Vagina (tissue), 2 donors: ENCODE measurements at regions not wholly inside any gene's neighbourhood (a gene's known extent, or its start where the extent isn't known, plus 50 kb on each side); places are given as distances from the start of the nearest gene placed in this dataset.

Experiments
- DNase-seq, 2 donors: peaks; one replicate each; pipeline ENCODE4 v3.0.0-alpha.2; 2017; ENCODE audit errors: extremely low spot score in 2 of 2
- H3K27ac ChIP-seq: fragments of 200-600 bp; sonication (generic); one replicate; pipeline ENCODE4 v1.5.1; 2019
- H3K27me3 ChIP-seq: fragments of 200-600 bp; sonication (generic); one replicate; pipeline ENCODE4 v1.5.1; 2019
- H3K36me3 ChIP-seq, 2 donors: fragments of 200-600 bp; sonication (generic); one replicate each; pipeline ENCODE4 v1.5.1; 2017 to 2019
- H3K4me1 ChIP-seq: fragments of 200-600 bp; sonication (generic); one replicate; pipeline ENCODE4 v1.5.1; 2019
- H3K4me3 ChIP-seq, 2 donors: fragments of 200-600 bp; sonication (generic); 1 replicate in 1 of 2; 2 replicates in 1 of 2; pipeline ENCODE4 v1.5.1; 2016 to 2019
- H3K9me3 ChIP-seq: fragments of 200-600 bp; sonication (generic); one replicate; pipeline ENCODE4 v1.5.1; 2019
- CTCF ChIP-seq, 3 experiments: fragments of 450-650 bp in 2 of 3; fragments of 200-600 bp in 1 of 3; sonication (generic) in 1 of 3; IDR thresholded peaks; one replicate each; pipeline ENCODE4 v1.5.1; 2017 to 2019; ENCODE audit warnings: antibody characterized with exemption in 3 of 3, mild to moderate bottlenecking in 2 of 3, moderate library complexity in 2 of 3
- POLR2A ChIP-seq, 2 donors: fragments of 450-650 bp; IDR thresholded peaks; one replicate each; pipeline ENCODE4 v1.6.1; 2017; ENCODE audit warnings: antibody characterized with exemption in 2 of 2, mild to moderate bottlenecking in 2 of 2, moderate library complexity in 2 of 2
- POLR2AphosphoS5 ChIP-seq, 2 donors: sonication (generic); formaldehyde crosslinking; IDR thresholded peaks; one replicate each; pipeline ENCODE4 v1.9.0; 2017; ENCODE audit warnings: antibody characterized with exemption in 2 of 2, mild to moderate bottlenecking in 2 of 2, low read depth in 1 of 2; ENCODE audit not compliant: insufficient read depth in 1 of 2
- intact Hi-C: fragments of 100-400 bp; cut with DNase I; formaldehyde crosslinking; loops from one replicate; pipeline ENCODE4 v1.15.1; 2023

- H3K4me3 ChIP-seq = no peak overlapping the region
- intact Hi-C loops = no loop called here
- H3K9me3 ChIP-seq = no peaks in the 10 kb centered on the region
- H3K36me3 ChIP-seq = no peaks in the 10 kb centered on the region
- no peaks in the 10 kb centered on the region for H3K27me3 ChIP-seq
- no peak overlapping the region for H3K27ac ChIP-seq
- no peaks in the 10 kb centered on the region for H3K4me1 ChIP-seq
- no peak for TF ChIP-seq POLR2AphosphoS5 (IDR thresholded peaks at IDR 0.05; ENCODE audit: insufficient read depth in 1 of 2, low read depth in 1 of 2)
- no peak for TF ChIP-seq POLR2A (IDR thresholded peaks at IDR 0.05)
- no peak for TF ChIP-seq CTCF (IDR thresholded peaks at IDR 0.05)
- no peak for DNase-seq
These were observed 241.4 kb downstream of the EDEM1 start for GRCh38 chr3:5428607-5429516.

- no peak overlapping the region for H3K4me3 ChIP-seq
- H3K36me3 ChIP-seq = no peaks in the 10 kb centered on the region
- no peak for DNase-seq
- H3K9me3 ChIP-seq = no peaks in the 10 kb centered on the region
- TF ChIP-seq POLR2A (IDR thresholded peaks at IDR 0.05) (no peak), POLR2AphosphoS5 (IDR thresholded peaks at IDR 0.05; ENCODE audit: insufficient read depth in 1 of 2, low read depth in 1 of 2) (no peak), CTCF (IDR thresholded peaks at IDR 0.05) (no peak)
- intact Hi-C loops = no loop called here
- H3K4me1 ChIP-seq = no peaks in the 10 kb centered on the region
- no peaks in the 10 kb centered on the region for H3K27me3 ChIP-seq
- H3K27ac ChIP-seq = no peak overlapping the region
These were observed 242.0 kb downstream of the EDEM1 start for GRCh38 chr3:5429517-5429890.

- TF ChIP-seq POLR2AphosphoS5 (IDR thresholded peaks at IDR 0.05; ENCODE audit: insufficient read depth in 1 of 2, low read depth in 1 of 2) (no peak), POLR2A (IDR thresholded peaks at IDR 0.05) (no peak), CTCF (IDR thresholded peaks at IDR 0.05) (no peak)
- intact Hi-C loops = no loop called here
- Histone ChIP-seq H3K9me3 (no peaks in the 10 kb centered on the region), H3K27ac (no peak overlapping the region), H3K4me1 (no peaks in the 10 kb centered on the region), H3K27me3 (no peaks in the 10 kb centered on the region), H3K4me3 (no peak overlapping the region), H3K36me3 (no peaks in the 10 kb centered on the region)
- DNase-seq = no peak
These were observed 243.2 kb downstream of the EDEM1 start for GRCh38 chr3:5430701-5431100.

- intact Hi-C loops = no loop called here
- no peaks in the 10 kb centered on the region for H3K4me1 ChIP-seq
- H3K27me3 ChIP-seq = no peaks in the 10 kb centered on the region
- H3K36me3 ChIP-seq = no peaks in the 10 kb centered on the region
- H3K27ac ChIP-seq = no peak overlapping the region
- no peak for DNase-seq
- no peaks in the 10 kb centered on the region for H3K9me3 ChIP-seq
- H3K4me3 ChIP-seq = no peak overlapping the region
- TF ChIP-seq POLR2AphosphoS5 (IDR thresholded peaks at IDR 0.05; ENCODE audit: insufficient read depth in 1 of 2, low read depth in 1 of 2) (no peak), CTCF (IDR thresholded peaks at IDR 0.05) (no peak), POLR2A (IDR thresholded peaks at IDR 0.05) (no peak)
These were observed 243.6 kb downstream of the EDEM1 start for GRCh38 chr3:5431146-5431545.

GRCh38 chr3:5431811-5432378 lies 244.4 kb downstream of the EDEM1 start:
- intact Hi-C loops = no loop called here
- no peaks in the 10 kb centered on the region for H3K4me1 ChIP-seq
- TF ChIP-seq POLR2AphosphoS5 (IDR thresholded peaks at IDR 0.05; ENCODE audit: insufficient read depth in 1 of 2, low read depth in 1 of 2) = no peak
- no peak for TF ChIP-seq CTCF (IDR thresholded peaks at IDR 0.05)
- TF ChIP-seq POLR2A (IDR thresholded peaks at IDR 0.05) = no peak
- DNase-seq = no peak
- H3K9me3 ChIP-seq = no peaks in the 10 kb centered on the region
- no peak overlapping the region for H3K4me3 ChIP-seq
- H3K27ac ChIP-seq = no peak overlapping the region
- no peaks in the 10 kb centered on the region for H3K36me3 ChIP-seq
- H3K27me3 ChIP-seq = no peaks in the 10 kb centered on the region
